HG02938 (cell line): ENCODE measurements at regions not wholly inside any gene's neighbourhood (a gene's known extent, or its start where the extent isn't known, plus 50 kb on each side); places are given as distances from the start of the nearest gene placed in this dataset.

ENCODE experiments used
- ATAC-seq: cut with Tn5 transposase; IDR thresholded peaks from one replicate; pipeline ENCODE4 v1.9.1; 2021; ENCODE audit warnings: mild to moderate bottlenecking, moderate library complexity; ENCODE audit not compliant: unreplicated experiment

- no peak for ATAC-seq
These were observed 630.7 kb downstream of the HACE1 start for GRCh38 chr6:104229057-104229456.

DNA sequence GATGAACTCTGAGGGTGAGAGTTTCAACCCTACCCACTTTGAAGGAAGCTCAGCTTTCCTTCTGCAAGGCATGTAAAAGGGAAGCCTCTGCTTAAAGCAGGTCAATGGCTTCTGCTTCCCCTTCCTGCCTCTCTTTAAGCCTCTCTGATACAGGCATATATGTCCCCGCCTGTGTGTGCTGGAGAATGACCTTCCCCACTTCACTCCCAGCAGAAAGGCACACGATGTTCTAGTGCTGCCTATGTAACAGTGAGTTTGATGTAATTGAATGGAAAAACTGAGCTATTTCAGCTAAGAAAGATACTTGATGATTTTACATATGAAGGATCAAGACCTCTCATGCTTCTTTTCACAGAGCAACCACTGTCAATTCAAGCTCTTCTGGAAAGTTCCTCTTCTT lies 632.2 kb downstream of the HACE1 start:
- ATAC-seq: no peak

GRCh38 chr6:104226790-104227446 lies 632.8 kb downstream of the HACE1 start:
- ATAC-seq: no peak

- ATAC-seq: no peak
These were observed 641.6 kb downstream of the HACE1 start for GRCh38 chr6:104218116-104218515.

- ATAC-seq: no peak
These were observed 644.8 kb downstream of the HACE1 start for GRCh38 chr6:104214901-104215300.

DNA sequence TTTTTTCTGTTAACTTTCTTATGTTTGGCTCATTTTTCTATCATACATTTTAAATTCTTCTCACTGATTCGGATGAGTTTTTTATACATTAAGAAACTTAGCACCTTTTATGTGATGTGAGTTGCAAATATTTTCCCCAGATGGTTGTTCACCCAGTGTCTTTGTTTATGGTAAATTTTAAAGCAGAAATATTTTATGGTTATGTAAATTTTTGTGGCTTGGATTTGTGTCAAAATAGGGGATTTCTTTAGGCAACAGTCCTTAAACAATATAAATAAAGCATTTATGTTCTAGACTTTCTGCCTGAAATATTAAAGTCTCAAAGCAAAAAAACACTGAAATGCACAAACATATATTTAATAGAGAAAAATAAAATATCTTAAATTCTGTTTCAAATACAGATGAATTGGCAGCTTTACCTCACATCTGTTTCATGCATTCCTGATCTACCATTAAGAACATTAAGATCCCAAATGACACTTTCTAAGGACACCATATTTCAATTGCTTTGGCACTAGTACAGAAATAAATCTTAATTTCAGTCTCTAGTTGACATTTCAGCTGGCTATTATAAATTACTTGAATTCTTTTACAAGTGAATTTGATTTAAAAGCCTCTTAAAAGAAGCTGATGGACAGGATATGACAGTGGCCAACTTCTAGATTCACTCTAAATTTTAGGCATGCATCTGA lies 646.6 kb downstream of the HACE1 start:
- ATAC-seq: no peak

DNA sequence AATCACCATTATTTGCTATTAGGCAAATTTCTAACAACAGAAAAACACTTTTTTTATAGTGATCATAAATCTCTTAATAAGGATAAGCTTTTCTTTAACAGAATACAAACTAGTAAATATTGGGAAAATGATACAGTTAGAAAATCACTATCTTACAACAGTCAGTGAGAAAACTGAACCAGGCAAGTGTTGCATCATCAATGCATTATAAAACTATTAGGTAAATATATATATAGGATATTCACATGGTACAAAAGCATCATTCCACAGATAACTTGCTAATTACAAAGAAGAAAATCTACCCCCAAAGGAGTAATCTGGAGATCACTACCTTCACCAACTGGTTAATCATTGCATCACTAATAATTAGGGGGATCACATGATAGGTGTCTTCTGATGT lies 652.1 kb downstream of the HACE1 start:
- ATAC-seq: no peak

- no peak for ATAC-seq
These were observed 658.2 kb downstream of the HACE1 start for GRCh38 chr6:104201557-104201956.

DNA sequence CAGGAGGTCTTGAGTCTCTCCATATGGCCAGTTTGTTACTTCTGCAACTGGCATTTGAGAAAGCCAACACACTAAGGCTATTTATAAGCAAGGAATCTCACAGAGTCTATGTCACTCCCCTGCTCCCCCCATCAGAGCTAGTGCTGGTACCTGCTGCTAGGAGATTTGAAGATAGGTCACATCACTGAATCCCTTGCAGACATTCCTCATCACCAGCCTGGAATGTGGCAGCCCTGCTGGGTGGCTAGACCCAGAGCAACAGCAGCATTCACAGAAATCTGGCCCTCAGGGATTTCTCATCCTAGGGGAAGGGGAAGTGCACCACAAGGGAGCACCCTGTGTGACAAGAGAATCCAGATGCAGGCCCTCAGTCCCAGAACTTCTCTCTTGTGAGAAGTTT lies 672.1 kb downstream of the HACE1 start:
- no peak for ATAC-seq

GRCh38 chr6:104186831-104187230 lies 672.9 kb downstream of the HACE1 start:
- no peak for ATAC-seq

DNA sequence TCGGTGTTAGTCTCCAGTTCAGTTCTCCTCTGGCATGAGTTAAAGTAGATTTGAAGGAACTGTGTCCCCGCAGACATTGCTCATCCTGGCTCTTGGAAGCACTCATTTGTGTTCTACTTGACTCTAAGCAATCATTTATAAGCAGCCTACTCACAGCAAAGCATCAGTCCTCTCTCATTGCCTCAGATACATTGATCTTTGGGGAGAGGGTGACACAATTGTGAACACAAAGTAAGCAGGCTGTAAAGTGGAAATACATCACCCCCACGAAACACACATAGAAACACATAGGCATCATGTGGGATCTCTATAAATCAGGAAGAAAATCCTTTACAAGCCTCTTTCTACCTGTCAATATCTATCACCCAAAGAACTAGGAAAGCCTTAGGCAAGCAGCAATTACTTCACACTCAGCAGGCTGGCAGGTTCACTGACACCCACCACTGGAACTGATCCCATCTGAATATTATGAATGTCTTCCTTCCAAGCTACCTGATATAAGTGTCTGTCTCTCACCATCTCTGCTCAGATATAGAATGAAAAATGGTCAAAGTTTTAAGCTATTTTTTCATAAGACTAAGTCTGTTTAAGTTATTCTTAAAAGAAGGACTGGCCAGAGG lies 675.8 kb downstream of the HACE1 start:
- ATAC-seq: no peak

GRCh38 chr6:104182811-104183210 lies 676.9 kb downstream of the HACE1 start:
- no peak for ATAC-seq

DNA sequence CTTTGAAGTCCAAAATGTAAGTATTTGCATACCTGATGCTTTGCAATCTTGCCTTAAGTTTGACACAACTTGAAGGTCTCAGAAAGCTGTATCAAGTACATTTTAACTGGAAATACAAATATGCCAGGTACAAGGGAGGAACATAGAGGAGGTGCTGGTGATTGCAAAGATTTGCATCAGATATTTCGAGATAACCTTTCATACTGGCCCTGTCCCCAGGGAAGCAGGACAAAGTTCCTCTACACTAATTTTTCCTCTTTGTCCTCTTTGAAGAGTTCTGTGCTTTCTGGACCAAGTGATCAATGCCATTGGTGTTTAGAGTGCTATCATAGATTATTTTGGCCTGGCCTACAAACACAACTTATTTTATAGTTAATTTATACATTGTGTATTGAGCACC lies 686.1 kb downstream of the HACE1 start:
- no peak for ATAC-seq

- no peak for ATAC-seq
These were observed 689.3 kb downstream of the HACE1 start for GRCh38 chr6:104170401-104170800.

DNA sequence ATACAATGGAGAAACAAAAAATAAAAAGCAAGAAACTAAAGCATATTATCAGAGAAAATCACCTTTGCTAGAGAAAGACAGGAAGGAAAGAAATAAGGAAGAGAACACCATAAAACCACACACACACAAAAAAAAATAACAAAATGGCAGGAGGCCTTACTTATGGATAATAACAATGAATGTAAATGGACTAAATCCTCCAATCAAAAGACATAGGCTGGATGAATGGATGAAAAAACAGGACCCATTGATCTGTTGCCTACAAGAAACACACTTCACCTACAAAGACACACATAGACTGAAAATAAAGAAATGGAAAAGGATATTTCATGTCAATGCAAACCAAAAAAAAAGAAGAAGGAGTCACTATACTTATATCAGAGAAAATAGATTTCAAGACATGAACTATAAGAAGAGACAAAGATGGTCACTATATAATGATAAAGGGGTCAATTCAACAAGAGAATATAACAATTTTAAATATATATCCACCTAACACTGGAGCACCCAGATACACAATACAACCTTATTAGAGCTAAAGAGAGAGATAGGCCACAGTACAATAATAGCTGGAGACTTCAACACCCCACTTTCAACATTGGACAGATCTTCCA lies 693.6 kb downstream of the HACE1 start:
- ATAC-seq: no peak

GRCh38 chr6:104162036-104162669 lies 697.6 kb downstream of the HACE1 start:
- ATAC-seq: no peak

DNA sequence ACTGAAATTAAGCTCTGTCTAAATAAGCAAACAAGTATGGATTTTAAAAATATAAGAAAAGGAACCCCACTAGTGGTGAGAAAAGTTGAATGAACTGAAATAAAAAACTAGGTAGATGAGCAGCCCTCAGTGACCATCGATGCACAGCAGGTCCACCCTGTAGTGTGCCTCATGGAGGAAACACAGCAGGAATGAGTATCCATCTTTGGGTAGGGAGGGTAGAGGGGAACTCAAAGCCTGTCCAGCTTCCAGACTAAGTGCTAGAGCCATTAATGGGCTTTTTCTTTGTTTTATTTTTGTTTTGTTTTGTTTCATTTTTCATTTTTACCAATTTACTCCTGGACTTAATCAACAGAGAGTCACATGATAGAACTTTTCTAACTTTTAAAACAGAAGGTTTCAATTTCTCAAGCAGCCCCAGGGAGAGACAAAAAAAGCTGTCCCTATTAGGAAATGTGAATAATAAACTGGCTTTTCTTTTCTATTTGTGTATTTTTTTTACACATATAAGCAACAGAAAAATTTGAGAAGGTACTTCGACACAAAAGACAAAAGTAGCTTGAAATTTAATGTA lies 700.6 kb downstream of the HACE1 start:
- ATAC-seq: no peak

- no peak for ATAC-seq
These were observed 716.0 kb downstream of the HACE1 start for GRCh38 chr6:104143757-104144156.

GRCh38 chr6:104134876-104135275 lies 724.8 kb downstream of the HACE1 start:
- ATAC-seq: no peak

GRCh38 chr6:104130343-104130742 lies 729.4 kb downstream of the HACE1 start:
- ATAC-seq: no peak
